NCI-H187 (cell line): ENCODE measurements at regions not wholly inside any gene's neighbourhood (a gene's known extent, or its start where the extent isn't known, plus 50 kb on each side); places are given as distances from the start of the nearest gene placed in this dataset.

Experiments used
- DNase-seq, 2 experiments: peaks; one replicate each; lab custom pipeline; 2025; lab: John Stamatoyannopoulos, UW

GRCh38 chr3:168157099-168157700, 61.5 kb upstream of the GOLIM4 start:
- DNase-seq, result no peak

- no peak for DNase-seq
These were observed 60.8 kb upstream of the GOLIM4 start for GRCh38 chr3:168156479-168156878.

- DNase-seq, result no peak
These were observed 59.6 kb upstream of the GOLIM4 start for GRCh38 chr3:168155303-168155702.

GRCh38 chr3:168154089-168154488, 58.4 kb upstream of the GOLIM4 start:
- no peak for DNase-seq

- DNase-seq, result no peak
These were observed 56.4 kb upstream of the GOLIM4 start for GRCh38 chr3:168152149-168152548.
